ENCODE measurements at regions not wholly inside any gene's neighbourhood (a gene's known extent, or its start where the extent isn't known, plus 50 kb on each side); places are given as distances from the start of the nearest gene placed in this dataset.
"Not testable (repeated sequence)": the region's sequence is repeated elsewhere in the genome, so short reads cannot be mapped to it uniquely, and the experiment has no call there.

DNA sequence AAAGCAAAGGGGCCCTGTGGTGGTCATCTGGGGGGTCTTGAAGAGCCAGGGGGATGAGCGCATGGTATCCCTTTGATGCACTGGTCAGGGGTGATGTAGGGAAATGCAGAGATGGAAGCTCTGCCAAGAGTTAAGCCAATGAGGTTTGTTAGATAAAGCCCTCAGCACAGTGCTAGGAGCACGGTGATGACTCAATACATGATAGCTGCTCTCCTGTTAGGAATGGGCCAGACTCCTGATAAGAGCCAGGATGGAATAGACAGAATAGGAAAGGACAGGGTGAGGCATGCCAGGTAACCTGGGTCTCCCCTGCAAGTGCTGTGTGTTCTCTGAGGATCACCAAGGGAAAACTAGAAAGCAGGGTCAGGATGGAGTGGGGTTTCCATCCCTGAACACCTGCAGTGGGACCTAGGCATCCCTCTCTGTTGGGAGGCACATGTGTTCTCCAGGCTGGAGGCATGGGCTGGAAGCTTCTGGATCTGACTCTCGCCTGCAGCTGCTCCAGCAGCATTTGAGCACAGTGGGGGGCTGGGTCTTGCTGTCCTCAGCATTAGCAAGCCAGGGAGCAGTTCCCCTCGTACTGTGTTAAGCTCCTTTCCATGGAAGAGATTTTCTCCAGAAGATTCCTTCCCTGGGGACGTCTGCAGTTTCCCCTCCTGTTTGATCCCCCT is 71.8 kb upstream of the TIAM2 start:
- DNase-seq = no peak

GRCh38 chr6:154925130-154925529 is 70.0 kb upstream of the TIAM2 start:
- no peak for DNase-seq

GRCh38 chr6:154926366-154926765 is 68.7 kb upstream of the TIAM2 start:
- DNase-seq = no peak

DNA sequence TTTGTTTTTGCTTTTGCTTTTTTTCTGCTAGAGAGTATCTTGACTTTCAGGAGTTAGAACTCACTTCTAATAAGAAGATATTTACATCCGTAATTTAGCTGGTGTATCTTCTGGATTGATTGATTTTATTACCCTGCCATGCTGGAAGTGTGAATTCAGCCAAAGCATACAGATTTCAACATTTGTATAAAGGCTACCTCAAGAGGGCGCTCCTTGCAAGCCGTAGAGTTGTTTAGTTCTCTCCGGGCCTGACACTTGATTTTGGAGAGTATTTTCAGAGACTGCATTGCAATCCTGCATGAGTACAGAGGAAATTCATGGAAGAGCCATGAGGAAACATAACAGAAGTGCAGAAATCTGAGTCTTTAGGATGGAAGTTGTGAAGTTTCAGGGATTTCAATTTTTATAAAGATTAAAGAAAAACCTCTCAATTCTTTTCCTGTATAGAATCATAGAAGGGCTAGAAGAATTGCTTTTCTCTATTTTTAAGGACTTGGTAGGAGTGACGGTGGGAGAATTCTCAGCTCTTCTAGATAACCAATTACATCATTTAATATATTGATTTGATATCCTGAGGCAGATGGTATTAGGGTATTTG is 66.7 kb upstream of the TIAM2 start:
- DNase-seq = peak; percentile 18

GRCh38 chr6:154930451-154930851 is 64.7 kb upstream of the TIAM2 start:
- no peak for DNase-seq

DNA sequence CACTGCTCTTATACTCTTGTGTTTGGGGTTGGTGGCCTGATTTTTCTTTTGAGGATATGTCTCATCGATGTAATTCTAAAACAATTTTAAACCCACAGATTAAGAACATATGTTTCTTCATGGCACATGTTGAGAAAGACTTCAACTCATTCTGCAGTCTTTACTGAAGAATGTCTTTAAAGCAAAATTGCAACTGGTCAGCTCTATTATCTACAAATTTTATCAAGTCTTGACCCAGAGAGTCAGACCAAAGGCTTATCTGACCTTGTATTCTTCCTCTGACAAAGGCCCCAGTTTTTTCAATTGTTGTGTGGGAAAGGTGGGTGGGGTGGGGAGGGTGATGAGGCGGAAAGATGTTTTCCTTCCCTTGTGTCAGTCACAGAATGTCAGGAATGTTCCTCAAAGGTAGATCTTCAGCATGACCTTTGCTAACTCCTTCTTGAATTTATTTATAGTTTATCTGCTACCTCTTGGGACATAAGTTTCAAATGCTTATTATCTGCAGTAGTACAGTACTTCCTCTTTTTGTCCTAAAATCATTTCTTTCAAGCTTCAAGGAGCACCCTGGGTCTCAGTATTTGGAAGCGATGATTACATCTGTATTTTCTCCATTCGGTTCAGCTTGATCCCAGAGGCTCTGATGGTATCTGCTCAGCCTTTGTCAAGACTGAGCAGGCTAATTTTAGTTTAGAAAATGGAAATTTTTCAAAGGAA is 63.2 kb upstream of the TIAM2 start:
- DNase-seq = no peak

DNA sequence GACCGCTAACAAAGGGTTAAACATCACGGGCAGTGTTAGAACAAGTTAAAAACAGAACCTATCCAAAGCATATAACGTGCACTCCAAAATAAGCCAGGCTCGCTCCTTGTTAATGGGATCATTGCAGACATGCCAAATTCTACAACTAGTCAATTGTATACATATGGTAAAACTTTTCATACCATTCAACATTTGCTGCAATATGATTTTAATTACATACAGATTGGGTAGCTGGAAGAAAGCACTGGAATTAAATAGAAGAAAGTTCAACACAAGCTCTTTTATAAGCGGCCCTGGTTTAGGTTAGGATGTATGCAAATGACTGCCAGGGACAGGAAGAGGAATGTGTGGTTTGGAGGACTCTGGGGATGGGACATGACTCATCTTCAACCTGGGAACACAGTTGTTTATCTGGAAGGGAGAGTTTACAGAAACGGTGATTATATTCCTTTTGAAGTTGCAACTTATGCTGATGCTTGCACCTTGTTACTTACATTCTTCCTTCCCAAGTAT is 62.5 kb upstream of the TIAM2 start:
- no peak for DNase-seq

GRCh38 chr6:154933181-154933827 is 61.8 kb upstream of the TIAM2 start:
- no peak for DNase-seq

GRCh38 chr6:154937306-154938220 is 57.6 kb upstream of the TIAM2 start:
- peak; percentile 22 for DNase-seq

DNA sequence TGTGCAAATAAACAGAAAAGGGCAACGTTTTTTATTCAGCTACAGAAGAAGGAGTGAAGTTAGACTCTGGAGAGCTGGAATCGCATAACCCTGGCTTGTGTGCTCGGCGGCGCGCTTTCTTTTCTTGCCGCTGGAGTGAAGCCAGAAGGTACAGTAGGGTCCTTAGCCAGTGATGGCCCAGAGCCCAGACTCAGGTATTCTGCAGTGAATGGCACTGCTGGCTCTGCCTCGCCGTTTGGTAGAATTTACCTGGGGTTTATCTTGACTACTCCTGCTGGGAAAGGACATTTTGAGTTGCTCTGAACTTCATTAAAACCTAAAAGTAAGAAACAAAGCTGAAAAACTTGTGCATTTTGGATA is 56.9 kb upstream of the TIAM2 start:
- DNase-seq = peak; percentile 85

- not testable (repeated sequence) for DNase-seq
These were observed 56.3 kb upstream of the TIAM2 start for GRCh38 chr6:154938727-154939285.

DNA sequence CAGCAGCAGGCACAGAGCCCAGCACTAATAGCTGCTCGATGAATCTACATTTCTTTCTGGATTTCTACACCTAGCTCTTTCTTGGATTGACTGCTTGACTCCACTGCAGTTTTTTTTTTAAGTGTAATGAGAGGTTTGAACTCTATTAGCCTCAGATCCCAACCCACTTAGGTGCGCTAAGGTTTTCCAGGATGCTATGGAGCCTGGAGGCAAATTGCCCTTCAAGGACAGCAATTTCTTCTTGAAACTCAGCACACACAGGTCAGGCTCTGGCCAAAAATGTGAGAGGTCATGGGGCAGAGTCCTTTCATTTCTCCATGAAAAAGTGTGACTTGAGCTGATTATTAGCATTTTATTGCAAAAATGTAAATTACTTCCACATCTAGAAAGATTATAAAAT is 52.3 kb upstream of the TIAM2 start:
- no peak for DNase-seq

- no peak for DNase-seq
These were observed 49.7 kb upstream of the TIAM2 start for GRCh38 chr6:154945271-154945890.

Measured in DMS79 (cell line).